OCI-LY3 (cell line): ENCODE measurements at regions not wholly inside any gene's neighbourhood (a gene's known extent, or its start where the extent isn't known, plus 50 kb on each side); places are given as distances from the start of the nearest gene placed in this dataset.

Experiments
- CTCF ChIP-seq: fragments of 200-600, 300-600 bp; sonication (generic); IDR thresholded peaks from 2 replicates; pipeline ENCODE4 v1.5.1; 2014; ENCODE audit warnings: antibody characterized with exemption, low read length, low read depth
- EZH2phosphoT487 ChIP-seq: fragments of 200-600 bp; shearing (Covaris generic); IDR thresholded peaks from 2 replicates; pipeline ENCODE4 v1.6.1; 2018; ENCODE audit warnings: antibody characterized with exemption, mixed run types, low read depth

GRCh38 chr3:24986612-24987011 is 441.5 kb upstream of the RARB start:
- TF ChIP-seq EZH2phosphoT487 (no peak), CTCF (no peak)
